Panc1 (cell line): ENCODE measurements at regions not wholly inside any gene's neighbourhood (a gene's known extent, or its start where the extent isn't known, plus 50 kb on each side); places are given as distances from the start of the nearest gene placed in this dataset.

ENCODE experiments used
- ATAC-seq: fragments of 200-7000 bp; cut with Tn5 transposase; 2 replicates; pipeline ENCODE4 v1.9.1; 2020; ENCODE audit warnings: mild to moderate bottlenecking, moderate library complexity
- BruUV-seq: library from RNA; stranded (reverse); fragments of 400-500 nt; replicated peaks from 2 replicates; lab custom pipeline; 2021; lab: Mats Ljungman, UMichigan
- CTCF ChIA-PET: fragments of 300-600 bp; sonication (Branson Sonifier 250); formaldehyde crosslinking; loops from one replicate; lab custom pipeline; 2022; ENCODE audit warnings: antibody characterized with exemption; lab: Charles Lee
- POLR2A ChIA-PET: fragments of 300-600 bp; sonication (Branson Sonifier 250); formaldehyde crosslinking; loops from one replicate; lab custom pipeline; 2022; ENCODE audit warnings: antibody characterized with exemption; lab: Charles Lee
- DNase-seq: peaks from one replicate; pipeline ENCODE4 v3.0.0-alpha.2; 2010; ENCODE audit warnings: low read depth, low spot score
- H3K27ac ChIP-seq: 2 replicates; pipeline ENCODE4 v1.5.1; 2011; ENCODE audit warnings: mild to moderate bottlenecking, low read length, inconsistent platforms
- H3K27me3 ChIP-seq: fragments of 200-500 bp; sonication (Bioruptor generic); 2 replicates; pipeline ENCODE4 v1.6.0; 2014; ENCODE audit warnings: low read length, inconsistent platforms; ENCODE audit not compliant: control insufficient read depth, insufficient read depth
- H3K36me3 ChIP-seq: fragments of 200-500 bp; sonication (Bioruptor generic); 2 replicates; pipeline ENCODE4 v1.5.1; 2014; ENCODE audit warnings: inconsistent platforms, mild to moderate bottlenecking, low read length, moderate library complexity; ENCODE audit not compliant: control insufficient read depth, insufficient read depth
- H3K4me1 ChIP-seq: 2 replicates; pipeline ENCODE4 v1.5.1; 2011; ENCODE audit warnings: inconsistent platforms, mild to moderate bottlenecking, low read length, moderate library complexity; ENCODE audit not compliant: control insufficient read depth, insufficient read depth
- H3K4me3 ChIP-seq, 2 experiments: 2 replicates each; pipeline ENCODE4 v1.5.1; 2011 to 2012; ENCODE audit warnings: low read depth in 2 of 2, low read length in 2 of 2, mild to moderate bottlenecking in 2 of 2, inconsistent platforms in 1 of 2, moderate library complexity in 1 of 2
- H3K9me3 ChIP-seq: fragments of 200-500 bp; sonication (Bioruptor generic); 2 replicates; pipeline ENCODE4 v1.5.1; 2014; ENCODE audit warnings: low read depth, mild to moderate bottlenecking, inconsistent platforms, low read length, moderate library complexity; ENCODE audit not compliant: control insufficient read depth, insufficient read depth
- CTCF ChIP-seq: fragments of 450-650 bp; IDR thresholded peaks from 2 replicates; pipeline ENCODE4 v1.5.1; 2017; ENCODE audit warnings: mild to moderate bottlenecking
- POLR2AphosphoS5 ChIP-seq: IDR thresholded peaks from 2 replicates; pipeline ENCODE4 v1.6.1; 2012; ENCODE audit warnings: mild to moderate bottlenecking, low read depth, low read length, moderate library complexity
- REST ChIP-seq, 2 experiments: IDR thresholded peaks; 2 replicates each; pipeline ENCODE4 v1.6.1; 2011 to 2012; ENCODE audit warnings: low read depth in 2 of 2, control low read depth in 1 of 2, low read length in 1 of 2, mild to moderate bottlenecking in 1 of 2, moderate library complexity in 1 of 2; ENCODE audit not compliant: insufficient read depth in 1 of 2
- SIN3A ChIP-seq: IDR thresholded peaks from 2 replicates; pipeline ENCODE4 v1.6.1; 2012; ENCODE audit warnings: low read depth, mild to moderate bottlenecking, low read length, moderate library complexity, borderline replicate concordance; ENCODE audit not compliant: insufficient read depth
- TCF7L2 ChIP-seq: IDR thresholded peaks from 2 replicates; pipeline ENCODE4 v1.6.1; 2011; ENCODE audit warnings: mild to moderate bottlenecking, low read depth, low read length, inconsistent platforms
- in situ Hi-C: cut with HindIII; loops from 2 replicates; pipeline ENCODE4 v1.10.0; 2016; ENCODE audit warnings: low sequenced_read_pairs, low pct_unique_long_range_greater_than_20kb
- intact Hi-C: fragments of 100-400 bp; cut with micrococcal nuclease; formaldehyde crosslinking; loops from one replicate; pipeline ENCODE4 v1.10.0; 2022; ENCODE audit not compliant: unreplicated experiment

- H3K9me3 ChIP-seq = no peaks in the 10 kb centered on the region
- DNase-seq (no peak), ATAC-seq (no peak)
- ChIA-PET CTCF (no interaction called here), POLR2A (no interaction called here)
- H3K27ac ChIP-seq = no peak overlapping the region
- no TSS peak for BruUV-seq
- H3K36me3 ChIP-seq = no peaks in the 10 kb centered on the region
- H3K4me3 ChIP-seq = no peak overlapping the region
- intact Hi-C loops (no loop called here), in situ Hi-C loops (no loop called here)
- TF ChIP-seq TCF7L2 = no peak
- no peak for TF ChIP-seq REST (IDR thresholded peaks at IDR 0.05; ENCODE audit: insufficient read depth in 1 of 2, low read depth in 2 of 2, low read length in 1 of 2)
- TF ChIP-seq POLR2AphosphoS5 = no peak
- TF ChIP-seq SIN3A = no peak
- no peak for TF ChIP-seq CTCF
- H3K27me3 ChIP-seq = peaks cover 2% of the 10 kb centered on the region; the same call in 1 of the 2 replicates
- no peaks in the 10 kb centered on the region for H3K4me1 ChIP-seq
These were observed 82.5 kb downstream of the CHST2 start for GRCh38 chr3:143201870-143202752.

DNA sequence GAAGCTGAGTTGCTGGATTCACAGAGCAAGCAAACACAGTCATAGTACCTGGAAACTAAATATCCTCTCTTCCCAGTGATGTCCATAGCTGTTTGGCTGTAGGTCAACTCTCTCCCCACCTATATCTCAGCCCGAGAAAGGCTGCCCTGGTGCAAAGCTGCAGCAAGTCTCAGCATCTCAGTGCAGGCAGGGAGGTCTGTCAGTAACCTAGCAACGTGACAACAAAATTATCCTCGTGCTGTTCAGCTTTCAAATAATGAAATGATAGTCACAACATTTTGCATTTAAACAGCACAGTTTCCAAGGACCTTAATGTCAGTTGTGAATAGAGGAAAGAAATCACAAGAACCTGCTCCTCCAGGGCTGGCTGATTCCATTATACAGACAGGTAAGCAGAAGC lies 83.6 kb downstream of the CHST2 start:
- POLR2A ChIA-PET = no interaction called here
- CTCF ChIA-PET = interaction anchor here (0.6 kb wide), 1 partner anchor 38 kb away, joined by 5 read pairs; no protein-coding TSS in a partner anchor

More for the DNA sequence above, 83.6 kb downstream of the CHST2 start:
- peaks cover 2% of the 10 kb centered on the region; the same call in 1 of the 2 replicates for H3K27me3 ChIP-seq
- intact Hi-C loops = no loop called here
- ATAC-seq (no peak), DNase-seq (no peak)
- H3K36me3 ChIP-seq = no peaks in the 10 kb centered on the region
- no TSS peak for BruUV-seq
- TF ChIP-seq POLR2AphosphoS5 (no peak), CTCF (no peak), REST (IDR thresholded peaks at IDR 0.05; ENCODE audit: insufficient read depth in 1 of 2, low read depth in 2 of 2, low read length in 1 of 2) (no peak), TCF7L2 (no peak), SIN3A (no peak)
- H3K27ac ChIP-seq = no peak overlapping the region
- H3K9me3 ChIP-seq = no peaks in the 10 kb centered on the region
- in situ Hi-C loops = no loop called here
- H3K4me3 ChIP-seq = no peak overlapping the region
- H3K4me1 ChIP-seq = no peaks in the 10 kb centered on the region
